DOHH2 (cell line): ENCODE measurements at regions not wholly inside any gene's neighbourhood (a gene's known extent, or its start where the extent isn't known, plus 50 kb on each side); places are given as distances from the start of the nearest gene placed in this dataset.

ENCODE experiments used
- EZH2phosphoT487 ChIP-seq: fragments of 200-600 bp; sonication (generic); IDR thresholded peaks from 2 replicates; pipeline ENCODE4 v1.6.1; 2017; ENCODE audit warnings: borderline replicate concordance, mild to moderate bottlenecking, antibody characterized with exemption, low read length, moderate library complexity, mixed read lengths
- TF ChIP-seq, protein P1 (sequence below): fragments of 200-600 bp; sonication (generic); IDR thresholded peaks from one replicate; pipeline ENCODE4 v1.5.1; 2014; ENCODE audit warnings: antibody characterized with exemption, mild to moderate bottlenecking, low read depth, low read length; ENCODE audit not compliant: poor library complexity, severe bottlenecking

DNA sequence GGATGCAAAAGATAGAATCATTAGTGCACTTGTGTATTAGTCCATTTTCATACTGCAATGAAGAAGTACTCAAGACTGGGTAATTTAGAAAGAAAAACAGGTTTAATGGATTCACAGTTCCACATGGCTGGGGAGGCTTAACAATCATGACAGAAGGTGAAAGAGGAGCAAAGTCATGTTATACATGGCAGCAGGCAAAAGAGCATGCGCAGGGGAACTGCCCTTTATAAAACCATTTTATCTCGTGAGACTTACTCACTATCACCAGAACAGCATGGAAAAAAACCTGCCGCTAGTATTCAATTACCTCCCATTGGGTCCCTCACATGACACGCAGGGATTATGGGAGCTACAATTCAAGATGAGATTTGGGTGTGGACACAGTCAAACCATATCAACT is 129.4 kb downstream of the SCG2 start:
- TF ChIP-seq, protein P1, sequence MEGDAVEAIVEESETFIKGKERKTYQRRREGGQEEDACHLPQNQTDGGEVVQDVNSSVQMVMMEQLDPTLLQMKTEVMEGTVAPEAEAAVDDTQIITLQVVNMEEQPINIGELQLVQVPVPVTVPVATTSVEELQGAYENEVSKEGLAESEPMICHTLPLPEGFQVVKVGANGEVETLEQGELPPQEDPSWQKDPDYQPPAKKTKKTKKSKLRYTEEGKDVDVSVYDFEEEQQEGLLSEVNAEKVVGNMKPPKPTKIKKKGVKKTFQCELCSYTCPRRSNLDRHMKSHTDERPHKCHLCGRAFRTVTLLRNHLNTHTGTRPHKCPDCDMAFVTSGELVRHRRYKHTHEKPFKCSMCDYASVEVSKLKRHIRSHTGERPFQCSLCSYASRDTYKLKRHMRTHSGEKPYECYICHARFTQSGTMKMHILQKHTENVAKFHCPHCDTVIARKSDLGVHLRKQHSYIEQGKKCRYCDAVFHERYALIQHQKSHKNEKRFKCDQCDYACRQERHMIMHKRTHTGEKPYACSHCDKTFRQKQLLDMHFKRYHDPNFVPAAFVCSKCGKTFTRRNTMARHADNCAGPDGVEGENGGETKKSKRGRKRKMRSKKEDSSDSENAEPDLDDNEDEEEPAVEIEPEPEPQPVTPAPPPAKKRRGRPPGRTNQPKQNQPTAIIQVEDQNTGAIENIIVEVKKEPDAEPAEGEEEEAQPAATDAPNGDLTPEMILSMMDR: no peak
- no peak for TF ChIP-seq EZH2phosphoT487
